NCI-H2107 treated with DMSO at 0.1 percent for 48 hours (cell line): ENCODE measurements at regions not wholly inside any gene's neighbourhood (a gene's known extent, or its start where the extent isn't known, plus 50 kb on each side); places are given as distances from the start of the nearest gene placed in this dataset.

Experiments used
- DNase-seq: peaks from one replicate; lab custom pipeline; 2025; ENCODE audit not compliant: unreplicated experiment; lab: John Stamatoyannopoulos, UW

DNA sequence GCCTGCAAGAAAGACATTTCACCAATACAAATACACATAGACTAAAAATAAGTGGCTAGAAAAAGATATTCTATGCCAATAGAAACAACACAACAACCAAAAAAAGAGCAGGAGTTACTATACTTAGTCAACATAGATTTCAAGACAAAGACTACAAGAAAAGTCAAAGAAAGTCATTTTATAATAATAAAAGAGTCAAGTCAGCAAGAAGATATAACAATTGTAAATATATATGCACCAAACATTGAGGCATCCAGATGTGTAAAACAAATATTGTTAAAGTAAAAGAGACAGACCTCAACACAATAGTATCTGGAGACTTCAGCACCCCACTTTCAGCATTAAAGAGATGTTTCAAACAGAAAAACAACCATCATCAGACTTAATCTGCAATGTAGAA lies 104.6 kb downstream of the AMY1C start:
- DNase-seq: no peak

DNA sequence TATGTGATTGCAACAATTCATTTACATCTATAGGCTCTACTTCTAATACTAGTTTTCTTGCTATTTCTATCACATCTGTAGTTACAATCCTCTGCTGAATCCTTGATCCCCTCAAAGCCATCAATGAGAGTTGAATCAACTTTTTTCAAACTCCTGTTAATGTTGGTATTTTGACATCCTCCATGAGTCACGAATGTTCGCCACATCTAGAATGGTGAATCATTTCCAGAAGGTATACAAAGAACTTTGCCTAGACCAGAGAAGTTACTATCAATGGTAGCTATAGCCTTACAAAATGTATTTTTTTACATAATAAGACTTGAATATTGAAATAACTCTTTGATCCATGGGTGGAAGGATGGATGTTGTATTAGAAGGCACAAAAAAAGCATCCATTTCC lies 110.0 kb downstream of the AMY1C start:
- no peak for DNase-seq

DNA sequence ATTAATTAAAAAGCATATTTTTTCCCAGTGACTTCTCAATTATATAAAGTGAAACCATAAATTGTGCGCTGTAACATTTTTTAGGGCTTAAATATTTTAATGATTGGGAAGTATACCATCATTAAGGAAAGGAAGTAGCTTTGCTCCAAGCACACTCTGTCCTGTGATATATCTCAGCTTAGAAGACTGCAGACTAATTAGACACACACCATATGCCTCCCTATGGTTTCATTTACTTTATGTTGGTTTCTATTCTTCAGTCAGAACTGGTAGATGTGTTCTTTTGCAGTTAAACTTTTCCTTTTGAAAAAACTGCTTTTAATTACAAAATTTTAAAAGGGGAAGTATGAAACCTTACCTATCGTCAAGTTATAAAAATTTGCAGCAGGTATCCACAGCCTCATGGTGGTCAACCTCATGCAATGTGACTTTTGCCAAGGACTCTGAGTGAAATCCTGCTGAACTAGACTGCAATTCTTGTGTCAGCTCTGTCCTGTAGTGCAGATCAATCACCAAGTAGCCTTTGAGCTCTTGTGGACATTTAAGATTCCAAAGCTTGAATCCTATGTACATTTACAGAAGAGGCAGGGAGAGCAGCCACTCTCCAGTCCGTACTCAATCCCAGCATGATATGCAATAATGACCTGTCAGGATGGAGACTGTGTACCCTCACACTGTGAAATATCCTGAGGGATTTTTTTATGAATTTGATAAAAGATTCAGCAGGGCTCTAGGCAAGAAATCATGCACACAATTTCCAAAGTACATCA lies 149.1 kb downstream of the AMY1C start:
- no peak for DNase-seq

- no peak for DNase-seq
Observed at GRCh38 chr1:103900005-103900404, 150.3 kb downstream of the AMY1C start.

- DNase-seq: no peak
Observed at GRCh38 chr1:103901072-103901471, 151.4 kb downstream of the AMY1C start.

GRCh38 chr1:103905363-103905762 lies 155.7 kb downstream of the AMY1C start:
- no peak for DNase-seq

GRCh38 chr1:103911450-103911849 lies 161.8 kb downstream of the AMY1C start:
- DNase-seq: no peak

DNA sequence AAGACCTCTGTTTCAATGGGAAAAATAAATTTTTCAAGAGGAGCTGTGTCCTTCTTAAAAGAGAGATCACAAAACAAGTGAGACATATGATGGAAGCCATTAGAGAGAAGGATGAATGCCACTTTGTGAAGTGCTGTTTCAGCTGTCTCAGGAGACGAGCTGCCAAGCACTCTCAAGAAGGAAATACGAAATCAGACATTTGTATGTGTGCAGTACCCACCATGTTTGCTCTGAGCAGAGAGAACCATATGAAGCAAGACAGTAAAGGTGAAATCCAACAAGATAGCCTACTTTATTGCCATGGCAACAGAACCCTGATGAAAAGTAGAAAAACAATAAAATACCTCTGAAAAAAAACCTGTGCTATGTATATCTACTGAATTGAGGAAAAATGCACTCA lies 168.1 kb downstream of the AMY1C start:
- no peak for DNase-seq

DNA sequence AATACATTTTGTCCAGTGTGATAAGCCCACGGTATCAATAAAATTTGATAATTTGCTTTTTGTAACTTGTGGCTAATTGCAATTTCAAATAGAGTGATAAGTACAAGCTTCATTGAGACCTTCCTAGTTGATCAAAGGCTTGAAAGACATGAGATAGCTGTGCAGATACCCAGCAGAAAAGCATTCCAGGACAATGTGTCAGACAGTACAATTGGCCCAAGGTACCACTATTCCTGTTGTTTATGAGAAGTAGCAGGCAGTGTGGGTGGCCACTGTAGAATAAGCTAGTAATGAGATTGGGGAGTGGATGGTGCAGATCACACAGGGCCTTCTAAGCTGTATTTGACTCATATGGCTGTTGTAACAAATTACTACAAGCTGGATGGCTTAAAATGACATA lies 182.2 kb downstream of the AMY1C start:
- DNase-seq: no peak

- no peak for DNase-seq
Observed at GRCh38 chr1:103937763-103938357, 188.2 kb downstream of the AMY1C start.

DNA sequence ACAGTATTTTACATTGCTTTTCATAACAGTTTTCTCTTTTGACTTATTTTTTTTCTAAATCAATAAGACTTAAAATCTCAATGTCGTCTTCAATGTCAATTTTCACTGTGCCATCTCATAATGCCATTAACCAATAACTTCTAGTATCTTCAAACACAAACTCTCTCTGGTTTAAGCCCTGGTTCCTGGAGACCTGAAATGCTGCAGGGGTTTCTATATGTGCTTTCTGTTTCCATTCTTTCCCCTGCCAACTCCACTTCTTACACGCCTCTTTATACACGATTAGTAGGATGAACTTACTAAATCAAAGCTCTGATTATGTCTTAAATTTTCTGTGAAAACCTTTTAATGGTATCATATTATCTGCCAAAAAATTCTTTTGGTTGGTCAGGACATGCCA lies 191.4 kb downstream of the AMY1C start:
- no peak for DNase-seq

DNA sequence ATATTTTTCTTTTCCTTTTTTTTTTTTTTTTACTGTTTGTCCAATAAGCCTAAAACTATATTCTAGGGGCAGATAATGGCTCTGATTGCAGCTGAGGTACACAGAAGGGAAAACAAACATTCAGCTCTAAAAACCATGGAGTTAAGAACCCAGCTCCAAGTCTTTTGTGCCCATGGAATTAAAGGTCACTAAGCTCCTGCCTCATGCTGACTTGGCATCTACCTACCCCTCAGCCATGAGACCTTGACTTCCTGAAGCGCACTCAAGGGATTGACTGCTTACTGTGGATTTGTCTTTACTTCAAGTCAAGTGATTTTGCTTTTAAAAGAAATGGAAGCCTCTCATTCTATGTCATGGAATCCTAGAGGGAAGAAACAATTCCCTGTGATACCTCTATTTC lies 192.3 kb downstream of the AMY1C start:
- no peak for DNase-seq

- DNase-seq: no peak
Observed at GRCh38 chr1:103945774-103946173, 196.1 kb downstream of the AMY1C start.

- DNase-seq: peak; percentile 6
Observed at GRCh38 chr1:103948526-103948925, 198.8 kb downstream of the AMY1C start.

- DNase-seq: no peak
Observed at GRCh38 chr1:103949779-103950178, 200.1 kb downstream of the AMY1C start.

DNA sequence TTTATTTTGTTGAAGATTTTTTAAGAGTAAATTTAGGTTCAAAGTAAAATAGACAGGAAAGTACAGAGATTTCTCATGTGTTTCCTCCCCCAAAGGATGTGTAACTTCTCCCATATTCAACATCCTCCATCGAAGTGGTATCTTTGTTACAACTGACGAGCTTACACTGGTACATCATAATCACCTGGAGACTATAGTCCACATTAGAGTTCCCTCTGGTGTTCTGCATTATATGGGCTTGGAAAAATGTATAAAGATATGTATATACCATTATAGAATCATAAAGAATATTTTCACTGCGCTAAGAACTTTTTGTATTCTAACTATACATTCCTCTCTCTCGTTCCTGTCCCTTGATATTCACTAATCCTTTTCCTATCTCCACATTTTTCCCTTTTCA lies 203.7 kb downstream of the AMY1C start:
- no peak for DNase-seq

- no peak for DNase-seq
Observed at GRCh38 chr1:103958699-103959098, 209.0 kb downstream of the AMY1C start.

DNA sequence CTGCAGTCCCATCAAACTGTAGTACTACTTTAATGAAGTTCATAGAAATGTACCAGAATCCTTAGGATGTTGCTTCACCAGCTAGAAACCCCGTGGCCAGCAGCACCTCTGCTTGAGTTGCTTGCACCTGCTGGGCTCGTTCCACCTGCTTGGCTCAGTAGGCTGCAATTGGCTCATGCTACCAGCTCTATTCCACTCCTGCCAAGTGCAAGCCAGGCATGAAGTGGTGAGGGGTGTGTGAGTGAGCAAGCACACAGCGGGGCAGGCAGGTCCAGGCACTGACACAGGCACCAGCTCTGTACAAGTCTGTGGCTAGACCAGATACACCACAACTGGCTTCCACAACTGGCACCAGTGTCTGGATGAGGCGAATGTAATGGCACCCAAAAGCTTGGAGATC lies 209.9 kb downstream of the AMY1C start:
- DNase-seq: no peak

DNA sequence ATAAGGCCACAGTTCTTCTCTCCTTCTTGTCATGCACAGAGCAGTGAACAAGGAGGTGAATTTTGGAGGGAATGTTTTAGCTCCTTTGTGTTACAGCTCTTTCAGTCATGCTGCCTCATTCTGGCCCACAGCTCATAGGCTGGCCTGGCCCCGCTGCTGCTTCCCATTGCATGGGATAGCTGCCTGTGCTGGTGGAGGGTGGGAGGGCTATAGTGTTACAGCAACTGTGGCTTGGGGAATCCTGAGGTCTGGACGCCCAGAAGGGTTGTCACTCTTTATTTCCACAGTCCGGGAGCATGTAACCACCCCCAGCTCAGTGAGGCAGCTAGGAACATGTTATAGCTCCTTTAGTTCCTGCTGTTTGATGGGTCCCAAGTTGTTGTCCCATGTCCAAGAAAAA lies 210.3 kb downstream of the AMY1C start:
- no peak for DNase-seq

DNA sequence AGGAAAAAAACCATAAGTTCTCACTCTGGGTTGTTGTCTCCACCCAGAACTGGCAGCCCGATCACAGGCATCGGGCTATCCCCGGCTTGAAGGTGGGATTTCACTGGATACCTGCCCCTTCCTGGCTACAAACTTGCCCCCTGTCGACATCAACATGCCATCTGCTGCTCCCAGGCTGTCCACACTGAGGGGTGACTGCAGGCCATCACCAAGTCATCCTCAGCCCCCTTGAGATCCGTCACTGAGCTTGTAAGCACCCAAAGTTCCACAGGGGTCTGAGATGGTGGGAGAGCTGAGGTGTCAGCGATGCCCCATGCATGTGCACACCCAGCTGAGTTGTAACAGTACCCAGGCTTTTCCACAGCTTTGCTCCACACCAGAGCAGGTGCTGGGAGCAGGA lies 211.0 kb downstream of the AMY1C start:
- no peak for DNase-seq

DNA sequence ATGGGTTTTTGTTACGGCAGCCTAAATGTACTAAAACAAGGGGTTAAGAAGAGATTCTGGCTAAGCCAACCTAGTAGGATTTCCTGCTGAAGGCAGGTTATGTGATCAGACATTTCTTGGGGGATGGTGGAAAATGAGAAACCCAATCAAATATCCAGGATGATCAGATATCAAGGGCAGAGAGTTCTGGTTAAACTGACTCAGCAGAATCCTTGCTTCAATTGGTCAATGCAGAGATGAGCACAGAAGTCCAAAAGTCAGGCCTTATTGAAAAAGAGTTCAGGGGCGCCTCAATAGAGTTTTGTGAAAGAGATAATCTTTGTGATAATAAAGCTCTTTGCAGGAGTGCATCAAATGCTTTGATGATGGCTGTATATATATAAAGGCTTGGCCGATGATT lies 237.1 kb downstream of the AMY1C start:
- no peak for DNase-seq

DNA sequence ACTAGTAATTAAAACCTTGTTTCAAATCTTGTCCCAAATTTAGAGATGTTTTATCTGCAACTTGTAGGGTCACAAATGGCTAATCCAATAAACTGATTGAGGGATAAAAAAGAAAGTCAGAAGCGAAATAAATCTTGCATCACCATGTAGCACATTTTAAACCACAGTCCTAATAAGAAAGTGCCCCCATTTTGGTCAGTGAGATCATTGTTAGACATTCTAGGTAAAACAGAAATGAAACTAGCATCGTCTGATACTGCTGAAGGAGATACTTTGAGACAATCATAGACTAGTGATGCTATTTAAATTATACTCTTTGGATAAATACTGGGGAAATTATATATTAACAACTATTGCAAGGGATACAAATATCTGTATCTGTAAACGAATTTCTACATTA lies 247.9 kb downstream of the AMY1C start:
- no peak for DNase-seq
